GM18909 (cell line): ENCODE measurements at regions not wholly inside any gene's neighbourhood (a gene's known extent, or its start where the extent isn't known, plus 50 kb on each side); places are given as distances from the start of the nearest gene placed in this dataset.
A peak's percentile ranks its signal among the peaks of the same experiment; 100 is the strongest.
"Not testable (repeated sequence)": the region's sequence is repeated elsewhere in the genome, so short reads cannot be mapped to it uniquely, and the experiment has no call there.

Source experiments
- ATAC-seq: cut with Tn5 transposase; IDR thresholded peaks from one replicate; pipeline ENCODE4 v1.9.1; 2021; ENCODE audit warnings: mild to moderate bottlenecking; ENCODE audit not compliant: unreplicated experiment, poor library complexity

DNA sequence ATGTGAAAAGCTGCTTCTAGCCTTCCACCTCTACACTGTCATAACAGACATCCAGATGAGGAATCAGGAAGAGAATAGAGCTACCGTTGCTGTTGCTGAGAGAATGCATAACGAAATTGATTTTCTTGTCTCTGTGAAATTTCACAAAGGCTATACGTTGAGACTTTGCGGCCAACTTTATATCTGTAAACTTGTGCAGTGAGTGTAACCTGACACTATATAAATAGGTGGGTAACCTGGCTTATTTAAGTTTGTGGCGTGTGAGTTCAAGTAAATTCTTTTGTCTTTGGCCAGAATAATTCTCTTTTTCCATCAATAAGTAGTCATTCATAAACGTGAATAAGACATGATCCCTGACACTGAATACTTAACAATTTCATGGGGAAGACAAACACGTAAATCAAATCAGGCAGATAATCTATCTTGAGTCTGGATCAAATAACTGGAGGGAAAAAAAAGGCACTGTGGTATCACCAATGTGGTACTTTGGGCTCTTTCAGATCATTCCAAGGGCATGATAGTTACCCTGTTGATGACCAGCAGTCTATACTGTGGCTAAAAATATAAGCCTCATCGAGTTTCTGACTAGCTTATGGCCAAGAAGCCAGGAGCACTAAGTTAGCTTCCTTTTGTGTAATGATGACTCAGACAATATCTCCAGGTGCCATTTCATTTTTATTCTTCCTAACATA, 98.2 kb upstream of the RASA1 start:
- ATAC-seq: no peak

DNA sequence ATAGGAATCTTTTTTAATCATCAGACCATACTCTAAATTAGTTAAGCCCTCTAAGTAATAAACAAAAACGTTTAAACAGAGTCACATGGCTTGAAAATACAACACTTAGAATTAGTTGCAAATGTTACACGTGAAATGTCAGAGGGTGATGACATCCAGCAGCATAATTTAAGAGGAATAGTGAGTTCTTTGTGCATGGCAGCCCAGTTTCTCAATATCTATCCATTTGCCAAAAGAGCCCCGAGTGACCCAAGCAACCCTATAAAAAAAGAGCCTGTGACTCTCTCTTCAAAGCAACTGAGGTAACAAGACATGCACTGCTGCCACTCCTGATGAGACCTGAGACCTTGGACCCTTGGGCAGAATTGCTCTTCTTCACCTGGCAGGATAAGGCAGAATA, 96.9 kb upstream of the RASA1 start:
- no peak for ATAC-seq

DNA sequence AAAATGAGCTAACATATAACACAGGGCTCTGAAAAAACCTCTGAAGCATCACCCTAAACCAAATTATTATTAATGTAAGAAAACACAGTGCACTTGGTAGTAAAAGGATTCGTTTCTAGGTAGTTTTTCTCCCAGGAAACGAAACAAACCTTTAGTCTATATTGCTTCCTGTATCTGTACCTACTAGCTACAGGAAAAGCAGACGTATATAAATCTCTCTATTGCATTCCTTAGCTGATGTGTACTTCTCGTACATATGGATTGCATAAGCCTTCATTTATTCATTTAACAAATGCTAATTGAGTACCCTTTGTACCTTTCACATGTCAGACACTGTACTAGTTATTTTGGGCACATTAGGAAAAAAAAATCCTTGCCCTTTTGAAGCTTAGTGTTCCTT, 85.0 kb upstream of the RASA1 start:
- no peak for ATAC-seq

DNA sequence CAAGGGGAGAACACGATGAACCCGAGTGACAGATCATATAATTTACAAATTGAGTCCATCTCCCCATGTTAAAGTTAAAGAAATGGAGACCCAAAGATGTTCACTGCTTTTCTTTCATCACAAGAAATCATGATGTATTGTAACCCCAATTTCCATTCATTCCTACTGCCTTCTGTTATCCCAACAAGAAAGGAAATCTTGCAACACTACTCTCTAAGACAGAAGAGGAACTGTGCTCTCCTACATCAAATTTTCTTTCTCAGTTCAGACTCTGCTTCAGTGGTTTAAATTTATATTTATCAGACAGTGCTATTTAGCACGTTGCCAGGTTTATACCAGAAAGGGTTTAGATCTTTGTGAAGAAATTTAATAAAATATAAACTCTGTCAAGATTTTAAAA, 83.8 kb upstream of the RASA1 start:
- no peak for ATAC-seq

DNA sequence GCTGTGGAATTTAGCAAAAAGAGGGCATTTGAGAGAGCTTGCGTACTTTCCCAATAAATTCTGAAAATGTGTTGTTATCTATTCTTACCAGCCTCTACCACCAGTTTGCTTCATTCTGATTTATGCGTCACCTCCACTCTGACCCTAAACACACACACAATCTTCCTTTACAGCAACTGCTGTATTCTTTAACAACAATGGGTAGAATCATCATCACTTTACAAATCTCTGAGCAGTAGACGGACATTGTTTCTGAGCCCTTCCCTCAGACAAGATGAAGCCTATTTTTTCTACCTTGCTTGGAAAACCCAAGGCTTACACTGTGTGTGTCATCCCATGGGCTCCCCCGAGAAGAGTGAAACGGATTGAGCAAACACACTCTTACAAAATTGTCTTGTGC, 83.1 kb upstream of the RASA1 start:
- ATAC-seq: no peak

DNA sequence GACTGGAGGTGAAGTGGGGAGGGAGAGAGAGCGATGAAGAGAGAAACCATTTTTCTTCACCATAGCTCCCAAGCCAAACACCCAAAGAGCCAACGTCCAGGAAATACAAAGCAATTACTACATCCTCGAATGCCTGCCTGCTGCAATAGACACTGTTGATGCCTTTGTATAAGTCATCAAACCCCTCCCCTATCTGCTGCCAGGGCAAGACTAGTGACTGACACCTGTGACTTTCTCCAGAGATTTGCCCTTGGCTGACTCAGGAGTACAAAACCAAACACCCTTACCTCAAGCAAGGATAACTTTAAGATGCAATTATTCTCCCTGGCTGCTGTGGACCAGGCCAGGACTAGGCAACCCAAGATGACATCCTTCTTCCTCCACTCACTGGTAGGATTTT, 81.8 kb upstream of the RASA1 start:
- ATAC-seq: no peak

DNA sequence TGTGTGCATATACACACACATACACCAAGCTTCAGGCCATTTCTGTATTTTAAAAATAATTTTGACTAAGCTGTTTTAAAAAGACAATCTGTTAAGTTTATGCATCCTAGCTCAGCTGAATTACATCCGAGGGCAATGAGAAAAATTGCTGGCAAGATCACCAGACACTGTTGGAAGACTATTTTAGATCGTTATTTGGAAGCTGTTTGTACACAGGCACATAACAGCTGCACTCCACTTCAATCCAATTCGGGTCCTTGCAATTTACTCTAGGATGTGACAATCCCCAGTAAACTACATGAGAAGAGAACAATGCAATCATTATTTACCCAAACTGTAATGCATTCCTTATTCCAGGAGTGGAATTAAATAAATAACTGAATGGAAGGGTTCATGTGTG, 79.3 kb upstream of the RASA1 start:
- no peak for ATAC-seq

DNA sequence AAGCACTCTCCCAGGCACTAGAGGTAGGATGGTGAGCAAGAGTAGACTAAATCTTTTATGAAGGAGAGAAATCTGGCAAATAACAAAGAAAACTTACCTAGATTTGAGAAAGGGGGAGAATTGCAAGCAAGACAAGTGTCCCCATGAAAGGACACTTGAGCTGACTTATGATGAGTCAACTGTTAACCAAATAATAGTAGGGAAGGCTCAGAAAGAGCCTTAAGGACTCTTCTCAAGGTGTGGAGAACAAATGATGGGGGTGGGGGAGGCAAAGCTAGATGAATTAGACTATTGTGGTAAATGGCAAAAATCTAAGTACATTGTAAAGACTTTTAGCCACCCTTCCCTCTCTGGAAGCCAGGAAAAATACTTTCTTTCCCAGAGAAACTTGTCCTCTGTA, 77.6 kb upstream of the RASA1 start:
- ATAC-seq: no peak

DNA sequence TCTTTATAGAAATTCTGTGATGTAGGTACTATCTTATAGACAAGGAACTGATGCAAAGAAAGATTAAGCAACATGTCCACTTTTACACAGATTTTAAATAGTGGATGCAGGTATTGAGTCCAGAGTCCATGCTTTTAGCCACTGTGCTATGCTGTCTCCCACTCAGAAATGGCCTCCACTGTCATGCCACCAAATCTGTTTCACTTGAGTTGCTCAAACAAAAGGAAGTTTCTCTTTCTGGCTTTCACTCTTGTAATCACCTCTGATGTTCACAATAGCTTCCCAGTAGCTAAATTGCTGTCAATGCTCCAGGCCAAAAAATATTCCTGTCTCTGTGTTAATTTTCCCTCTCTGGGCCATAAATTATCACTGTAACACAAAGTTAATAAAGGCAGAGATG, 77.0 kb upstream of the RASA1 start:
- ATAC-seq: peak; percentile 64

DNA sequence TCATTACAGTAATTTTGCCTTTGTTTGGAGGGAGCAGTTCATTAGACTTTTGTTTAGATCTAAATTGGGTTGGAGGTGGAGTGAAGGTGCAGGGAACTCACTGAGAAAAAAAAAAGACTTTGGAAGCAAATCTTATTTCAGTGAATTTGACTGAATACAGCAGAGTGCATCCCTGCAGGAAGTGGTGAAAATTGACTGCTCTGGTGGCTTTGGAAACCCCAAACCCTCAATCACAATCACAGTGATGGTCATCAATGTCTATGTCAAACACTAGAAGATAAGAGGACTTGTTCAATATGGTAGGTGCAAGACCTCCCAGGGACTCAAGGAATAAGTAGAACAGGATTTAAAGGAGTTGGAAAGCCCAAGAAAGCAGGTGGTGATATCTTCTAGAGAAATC, 76.0 kb upstream of the RASA1 start:
- no peak for ATAC-seq

DNA sequence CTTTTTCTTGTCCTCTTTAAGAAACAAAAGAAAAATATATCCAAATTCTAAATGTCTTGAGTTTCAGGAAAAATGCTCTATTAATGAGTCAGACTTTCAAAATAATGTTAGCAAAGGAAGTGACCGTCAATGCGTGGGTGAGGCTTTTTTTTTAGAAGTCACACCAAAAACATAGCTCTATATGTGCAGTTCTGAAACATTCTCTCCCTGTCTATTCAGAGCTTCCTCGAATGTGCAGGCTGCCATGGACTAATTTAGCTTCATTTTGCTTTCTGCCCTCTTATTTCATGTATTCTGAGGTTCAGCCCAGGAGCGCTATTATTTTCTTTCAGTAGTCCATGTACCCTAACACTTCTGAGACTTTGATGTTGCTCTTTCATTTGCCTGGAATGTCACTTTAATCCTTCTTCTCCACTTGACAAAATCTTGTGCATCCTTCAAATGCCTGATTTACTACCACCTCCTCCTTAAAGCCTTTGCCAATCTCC, 72.5 kb upstream of the RASA1 start:
- ATAC-seq: peak; percentile 62

DNA sequence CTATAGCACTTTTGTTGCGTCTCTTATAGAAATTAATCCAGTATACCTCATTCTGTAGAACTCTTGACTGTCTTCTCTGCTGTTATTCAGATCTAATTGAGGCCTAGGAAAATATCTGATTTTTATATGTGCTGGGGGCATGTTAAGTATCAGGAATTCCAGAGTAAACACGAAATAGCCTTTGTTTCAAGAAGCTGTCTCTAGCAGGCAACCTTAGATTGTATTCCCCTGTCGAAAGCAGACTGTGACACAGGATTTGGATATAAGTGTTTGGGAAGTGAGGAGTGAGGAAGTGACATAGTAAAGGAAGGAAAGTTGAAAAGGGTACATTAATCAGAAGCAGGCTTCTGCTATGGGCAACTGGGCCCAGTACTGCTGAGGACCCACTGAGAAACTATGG, 72.1 kb upstream of the RASA1 start:
- ATAC-seq: no peak

DNA sequence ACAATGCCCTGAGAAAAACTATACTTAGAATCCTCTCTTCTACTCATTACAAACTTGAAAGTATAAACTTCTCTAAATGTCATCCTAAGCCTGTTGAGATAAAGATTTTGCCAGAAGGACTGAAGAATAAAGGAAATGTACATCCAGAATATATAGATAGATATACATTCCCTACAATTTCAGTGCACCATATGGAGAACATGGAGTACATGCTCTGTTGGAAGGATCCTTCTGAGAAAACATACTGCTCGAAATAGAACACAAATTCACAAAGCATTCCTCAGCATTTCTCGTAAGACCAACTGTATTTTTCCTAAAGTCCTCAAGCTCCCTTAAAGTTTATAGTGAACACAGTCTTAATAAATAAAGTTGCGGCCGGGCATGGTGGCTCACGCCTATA, 69.7 kb upstream of the RASA1 start:
- ATAC-seq: no peak

DNA sequence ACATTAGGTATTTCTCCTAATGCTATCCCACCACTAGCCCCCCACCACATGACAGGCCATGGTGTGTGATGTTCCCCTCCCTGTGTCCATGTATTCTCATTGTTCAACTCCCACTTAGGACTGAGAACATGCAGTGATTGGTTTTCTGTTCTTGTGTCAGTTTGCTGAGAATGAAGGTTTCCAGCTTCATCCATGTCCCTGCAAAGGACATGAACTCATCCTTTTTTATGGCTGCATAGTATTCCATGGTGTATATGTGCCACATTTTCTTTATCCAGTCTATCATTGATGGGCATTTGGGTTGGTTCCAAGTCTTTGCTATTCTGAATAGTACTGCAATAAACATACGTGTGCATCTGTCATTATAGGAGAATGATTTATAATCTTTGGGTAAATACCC, 68.4 kb upstream of the RASA1 start:
- not testable (repeated sequence) for ATAC-seq

DNA sequence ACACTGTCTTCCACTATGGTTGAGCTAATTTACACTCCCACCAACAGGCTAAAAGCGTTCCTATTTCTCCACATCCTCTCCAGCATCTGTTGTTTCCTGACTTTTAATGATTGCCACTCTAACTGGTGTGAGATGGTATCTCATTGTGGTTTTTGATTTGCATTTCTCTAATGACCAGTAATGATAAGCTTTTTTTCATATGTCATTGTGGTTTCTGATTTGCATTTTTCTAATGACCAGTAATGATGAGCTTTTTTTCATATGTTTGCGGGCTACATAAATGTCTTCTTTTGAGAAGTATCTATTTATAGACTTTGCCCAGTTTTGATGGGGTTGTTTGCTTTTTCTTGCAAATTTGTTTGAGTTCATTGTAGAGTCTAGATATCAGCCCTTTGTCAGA, 68.0 kb upstream of the RASA1 start:
- not testable (repeated sequence) for ATAC-seq

DNA sequence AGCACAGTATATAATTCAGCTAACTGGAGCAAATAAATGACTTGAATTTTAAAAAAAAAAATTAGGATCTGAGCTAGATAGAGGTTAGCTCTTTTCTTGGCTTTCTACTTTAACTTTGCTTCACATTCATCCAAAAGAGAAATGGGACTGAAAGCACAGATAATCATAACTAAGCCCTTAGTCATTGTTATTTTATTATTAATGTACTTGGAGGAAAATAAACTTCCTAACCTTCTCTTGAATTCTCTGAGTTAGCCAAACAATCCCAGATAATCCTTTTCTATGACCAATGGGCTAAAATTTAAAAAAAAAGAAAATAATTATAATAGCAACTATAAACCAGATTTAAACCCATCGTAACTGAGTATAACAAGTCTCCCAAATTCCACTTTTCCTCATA, 57.6 kb upstream of the RASA1 start:
- no peak for ATAC-seq

DNA sequence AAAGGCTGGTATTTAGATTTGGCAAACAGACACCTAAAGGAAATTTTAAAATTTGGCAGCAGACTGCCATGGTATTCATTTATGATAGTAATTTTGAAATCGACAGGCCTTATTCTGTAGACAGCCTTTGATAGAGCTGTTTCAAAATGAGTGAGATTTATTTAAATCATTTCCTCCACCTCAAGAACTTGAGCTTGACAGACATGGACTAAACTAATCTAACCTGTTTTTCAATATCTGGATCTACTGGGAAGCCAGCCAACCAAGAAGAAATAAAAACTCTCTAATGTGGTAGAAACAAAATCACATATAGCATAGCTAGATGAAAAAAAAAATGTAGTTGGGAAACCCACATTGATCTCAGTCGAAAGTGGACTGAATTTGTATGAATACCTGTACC, 56.9 kb upstream of the RASA1 start:
- ATAC-seq: no peak

DNA sequence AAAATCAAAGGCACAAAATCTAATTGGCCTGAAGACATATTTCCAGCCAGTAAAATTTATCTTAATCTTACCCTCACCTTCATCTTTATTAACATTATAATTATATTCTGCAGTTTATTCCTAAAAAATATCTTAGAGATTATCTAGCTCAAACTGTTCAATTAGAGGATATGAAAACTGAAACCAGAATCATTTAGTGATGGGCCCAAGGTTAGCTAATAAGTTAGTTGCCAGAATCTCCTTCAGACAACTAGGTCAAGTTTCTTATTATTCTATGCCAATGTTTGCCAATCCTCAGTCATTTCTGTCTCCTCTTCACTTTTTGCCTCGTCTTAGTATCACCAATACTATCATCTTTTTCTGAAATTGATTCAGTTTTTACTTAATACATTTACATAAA, 56.0 kb upstream of the RASA1 start:
- no peak for ATAC-seq

DNA sequence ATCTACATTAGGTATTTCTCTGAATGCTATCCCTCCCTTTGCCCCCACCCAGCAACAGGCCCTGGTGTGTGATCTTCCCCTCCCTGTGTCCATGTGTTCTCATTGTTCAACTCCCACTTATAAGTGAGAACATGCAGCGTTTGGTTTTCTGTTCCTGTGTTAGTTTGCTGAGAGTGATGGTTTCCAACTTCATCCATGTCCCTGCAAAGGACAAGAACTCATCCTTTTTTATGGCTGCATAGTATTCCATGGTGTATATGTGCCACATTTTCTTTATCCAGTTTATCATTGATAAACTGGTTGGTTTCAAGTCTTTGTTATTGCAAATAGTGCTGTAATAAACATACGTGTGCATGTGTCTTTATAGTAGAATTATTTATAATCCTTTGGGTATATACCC, 55.5 kb upstream of the RASA1 start:
- ATAC-seq: not testable (repeated sequence)

DNA sequence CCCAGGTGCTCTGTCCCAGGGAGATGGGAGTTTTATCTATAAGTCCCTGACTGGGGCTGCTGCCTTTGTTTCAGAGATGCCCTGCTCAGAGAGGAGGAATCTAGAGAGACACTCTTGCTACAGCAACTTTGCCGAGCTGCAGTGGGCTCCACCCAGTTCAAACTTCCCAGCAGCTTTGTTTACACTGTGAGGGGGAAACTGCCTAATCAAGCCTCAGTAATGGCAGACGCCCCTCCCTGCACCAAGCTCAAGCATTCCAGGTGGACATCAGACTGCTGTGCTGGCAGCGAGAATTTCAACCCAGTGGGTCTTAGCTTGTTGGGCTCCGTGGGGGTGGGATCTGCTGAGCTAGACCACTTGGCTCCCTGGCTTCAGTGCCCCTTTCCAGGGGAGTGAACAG, 50.2 kb upstream of the RASA1 start:
- ATAC-seq: not testable (repeated sequence)
